ENCODE measurements at regions not wholly inside any gene's neighbourhood (a gene's known extent, or its start where the extent isn't known, plus 50 kb on each side); places are given as distances from the start of the nearest gene placed in this dataset.

DNA sequence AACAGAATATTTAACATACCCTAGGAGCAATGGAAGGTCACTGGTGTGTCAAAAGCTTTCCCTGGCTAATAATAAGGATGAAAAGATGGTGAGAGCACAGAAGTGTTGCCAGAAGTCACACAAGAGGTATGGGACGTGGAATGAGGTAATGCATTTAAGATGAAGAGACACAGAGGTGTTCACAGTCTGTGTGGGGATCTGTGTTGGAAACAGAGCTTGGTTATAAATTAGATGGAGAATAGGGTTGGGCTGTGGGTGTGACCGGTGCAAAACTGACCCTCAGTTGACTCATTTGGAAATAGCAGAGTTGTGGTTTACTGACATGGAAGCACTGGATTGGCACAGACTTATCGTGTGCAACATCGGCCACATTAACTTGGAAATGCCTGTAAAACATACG lies 372.5 kb downstream of the SATB2 start:
- no peak overlapping the region for H3K4me2 ChIP-seq (ENCODE audit: low read length, poor library complexity, severe bottlenecking)
- no peak overlapping the region for H2BK5ac ChIP-seq (ENCODE audit: low read depth, low read length, poor library complexity, severe bottlenecking)
- H2AK5ac ChIP-seq (ENCODE audit: low read length, severe bottlenecking), result no peak overlapping the region
- WGBS, result 93% methylated on average over 4 of the region's 5 CpGs
- no peaks in the 10 kb centered on the region for H3K4me1 ChIP-seq (ENCODE audit: control insufficient read depth, insufficient read depth, low read depth, low read length)
- H4K91ac ChIP-seq (ENCODE audit: low read length), result no peak overlapping the region
- no peak overlapping the region for H3K4ac ChIP-seq (ENCODE audit: low read depth in 1 of 2, low read length in 2 of 2)
- no peak overlapping the region for H3K23ac ChIP-seq (ENCODE audit: low read length in 2 of 2)
- no peak overlapping the region for H2BK12ac ChIP-seq (ENCODE audit: low read length in 2 of 2)
- no peak overlapping the region for H3K9ac ChIP-seq (ENCODE audit: low read length)
- no peak overlapping the region for H2AFZ ChIP-seq (ENCODE audit: low read depth, low read length)
- no peak overlapping the region for H3K18ac ChIP-seq (ENCODE audit: low read depth in 1 of 2, low read length in 2 of 2)
- no peak for DNase-seq
- no peaks in the 10 kb centered on the region for H3K9me3 ChIP-seq (ENCODE audit: control insufficient read depth, low read length)
- no peaks in the 10 kb centered on the region for H3K36me3 ChIP-seq (ENCODE audit: control insufficient read depth in 1 of 2, insufficient read depth in 2 of 2, low read depth in 1 of 2, low read length in 2 of 2)
- H3K27ac ChIP-seq (ENCODE audit: low read length, poor library complexity, severe bottlenecking), result no peak overlapping the region
- H3K79me1 ChIP-seq (replicated peaks; ENCODE audit: low read length, poor library complexity, severe bottlenecking), result no peaks in the 10 kb centered on the region
- H3K4me3 ChIP-seq (ENCODE audit: insufficient read depth in 1 of 2, low read depth in 1 of 2, low read length in 2 of 2), result no peak overlapping the region
- no peak overlapping the region for H3K14ac ChIP-seq (ENCODE audit: low read length in 2 of 2)
- H2BK15ac ChIP-seq (ENCODE audit: low read depth, poor library complexity, severe bottlenecking), result no peak overlapping the region
- no peak overlapping the region for H2BK120ac ChIP-seq (ENCODE audit: low read depth, low read length)
- no peaks in the 10 kb centered on the region for H3K27me3 ChIP-seq (ENCODE audit: control insufficient read depth in 1 of 2, insufficient read depth in 1 of 2, low read length in 2 of 2)
- no peak overlapping the region for H4K8ac ChIP-seq (ENCODE audit: low read length)

DNA sequence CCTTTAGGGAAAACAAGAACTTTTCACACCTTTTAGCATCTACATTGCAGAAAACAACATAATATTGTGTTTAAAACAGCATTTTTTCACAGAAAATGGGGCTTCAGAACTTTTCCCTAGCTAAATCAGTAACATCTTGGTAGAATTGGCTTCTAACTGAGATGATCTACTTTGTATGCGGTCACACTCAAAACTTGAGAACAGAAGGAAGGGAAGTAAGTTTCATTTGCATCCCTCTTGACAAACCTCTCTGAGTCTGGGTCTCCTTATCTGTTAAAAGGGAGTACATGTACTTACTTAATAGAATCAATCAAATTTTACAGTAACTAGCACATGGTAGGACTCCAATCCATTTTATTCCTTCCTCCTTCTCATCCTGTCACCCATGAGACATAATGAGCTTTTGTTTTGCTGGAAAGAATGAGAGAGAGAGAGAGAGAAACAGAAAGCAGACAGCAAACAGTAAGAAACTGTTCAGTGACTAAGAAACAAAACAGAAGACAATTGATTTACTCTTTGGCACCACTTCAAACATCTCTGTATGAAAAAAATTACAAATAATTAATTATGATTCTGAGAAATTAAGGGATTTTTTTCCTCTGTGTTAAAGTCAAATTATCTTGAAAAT lies 387.3 kb downstream of the SATB2 start:
- Histone ChIP-seq H3K36me3 (ENCODE audit: control insufficient read depth in 1 of 2, insufficient read depth in 2 of 2, low read depth in 1 of 2, low read length in 2 of 2) (no peaks in the 10 kb centered on the region), H2BK12ac (ENCODE audit: low read length in 2 of 2) (no peak overlapping the region), H3K4me3 (ENCODE audit: insufficient read depth in 1 of 2, low read depth in 1 of 2, low read length in 2 of 2) (no peak overlapping the region), H2BK15ac (ENCODE audit: low read depth, poor library complexity, severe bottlenecking) (no peak overlapping the region), H4K8ac (ENCODE audit: low read length) (no peak overlapping the region), H3K4me1 (ENCODE audit: control insufficient read depth, insufficient read depth, low read depth, low read length) (no peaks in the 10 kb centered on the region), H3K4me2 (ENCODE audit: low read length, poor library complexity, severe bottlenecking) (no peak overlapping the region), H3K27ac (ENCODE audit: low read length, poor library complexity, severe bottlenecking) (no peak overlapping the region), H3K27me3 (ENCODE audit: control insufficient read depth in 1 of 2, insufficient read depth in 1 of 2, low read length in 2 of 2) (no peaks in the 10 kb centered on the region), H2AFZ (ENCODE audit: low read depth, low read length) (no peak overlapping the region), H4K91ac (ENCODE audit: low read length) (no peak overlapping the region), H2AK5ac (ENCODE audit: low read length, severe bottlenecking) (no peak overlapping the region), H3K18ac (ENCODE audit: low read depth in 1 of 2, low read length in 2 of 2) (no peak overlapping the region), H3K9me3 (ENCODE audit: control insufficient read depth, low read length) (no peaks in the 10 kb centered on the region), H3K4ac (ENCODE audit: low read depth in 1 of 2, low read length in 2 of 2) (no peak overlapping the region), H3K79me1 (replicated peaks; ENCODE audit: low read length, poor library complexity, severe bottlenecking) (no peaks in the 10 kb centered on the region), H2BK120ac (ENCODE audit: low read depth, low read length) (no peak overlapping the region), H2BK5ac (ENCODE audit: low read depth, low read length, poor library complexity, severe bottlenecking) (no peak overlapping the region), H3K14ac (ENCODE audit: low read length in 2 of 2) (no peak overlapping the region), H3K23ac (ENCODE audit: low read length in 2 of 2) (no peak overlapping the region), H3K9ac (ENCODE audit: low read length) (no peak overlapping the region)
- DNase-seq, result no peak
- WGBS, result 67% methylated on average over 1 of the region's 1 CpG

DNA sequence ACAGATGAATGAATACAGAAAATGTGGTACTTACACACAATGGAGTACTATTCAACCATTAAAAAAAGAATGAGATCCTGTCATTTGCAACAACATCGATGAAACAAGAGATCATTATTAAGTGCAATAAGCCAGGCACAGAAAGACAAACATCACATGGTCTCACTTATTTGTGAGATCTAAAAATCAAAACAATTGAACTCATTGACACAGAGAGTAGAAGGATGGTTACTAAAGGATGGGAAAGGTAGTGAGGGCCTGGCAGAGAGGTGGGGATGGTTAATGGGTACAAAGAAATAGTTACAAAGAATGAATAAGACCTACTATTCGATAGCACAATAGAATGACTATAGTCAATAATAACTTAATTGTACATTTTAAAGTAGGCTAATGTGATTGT lies 393.5 kb downstream of the SATB2 start:
- no peak overlapping the region for H3K14ac ChIP-seq (ENCODE audit: low read length in 2 of 2)
- no peaks in the 10 kb centered on the region for H3K79me1 ChIP-seq (replicated peaks; ENCODE audit: low read length, poor library complexity, severe bottlenecking)
- H4K91ac ChIP-seq (ENCODE audit: low read length), result no peak overlapping the region
- H2AFZ ChIP-seq (ENCODE audit: low read depth, low read length), result no peak overlapping the region
- H3K36me3 ChIP-seq (ENCODE audit: control insufficient read depth in 1 of 2, insufficient read depth in 2 of 2, low read depth in 1 of 2, low read length in 2 of 2), result no peaks in the 10 kb centered on the region
- no peak overlapping the region for H2BK15ac ChIP-seq (ENCODE audit: low read depth, poor library complexity, severe bottlenecking)
- H3K4me1 ChIP-seq (ENCODE audit: control insufficient read depth, insufficient read depth, low read depth, low read length), result no peaks in the 10 kb centered on the region
- H2BK120ac ChIP-seq (ENCODE audit: low read depth, low read length), result no peak overlapping the region
- H2AK5ac ChIP-seq (ENCODE audit: low read length, severe bottlenecking), result no peak overlapping the region
- H3K4ac ChIP-seq (ENCODE audit: low read depth in 1 of 2, low read length in 2 of 2), result no peak overlapping the region
- no peak overlapping the region for H3K18ac ChIP-seq (ENCODE audit: low read depth in 1 of 2, low read length in 2 of 2)
- no peak overlapping the region for H2BK12ac ChIP-seq (ENCODE audit: low read length in 2 of 2)
- H3K9ac ChIP-seq (ENCODE audit: low read length), result no peak overlapping the region
- H3K23ac ChIP-seq (ENCODE audit: low read length in 2 of 2), result no peak overlapping the region
- no peak overlapping the region for H4K8ac ChIP-seq (ENCODE audit: low read length)
- H3K9me3 ChIP-seq (ENCODE audit: control insufficient read depth, low read length), result peaks cover 16% of the 10 kb centered on the region
- no peak overlapping the region for H3K27ac ChIP-seq (ENCODE audit: low read length, poor library complexity, severe bottlenecking)
- 100% methylated on average over 1 of the region's 2 CpGs for WGBS
- no peaks in the 10 kb centered on the region for H3K27me3 ChIP-seq (ENCODE audit: control insufficient read depth in 1 of 2, insufficient read depth in 1 of 2, low read length in 2 of 2)
- no peak overlapping the region for H2BK5ac ChIP-seq (ENCODE audit: low read depth, low read length, poor library complexity, severe bottlenecking)
- no peak for DNase-seq
- H3K4me3 ChIP-seq (ENCODE audit: insufficient read depth in 1 of 2, low read depth in 1 of 2, low read length in 2 of 2), result no peak overlapping the region
- no peak overlapping the region for H3K4me2 ChIP-seq (ENCODE audit: low read length, poor library complexity, severe bottlenecking)

DNA sequence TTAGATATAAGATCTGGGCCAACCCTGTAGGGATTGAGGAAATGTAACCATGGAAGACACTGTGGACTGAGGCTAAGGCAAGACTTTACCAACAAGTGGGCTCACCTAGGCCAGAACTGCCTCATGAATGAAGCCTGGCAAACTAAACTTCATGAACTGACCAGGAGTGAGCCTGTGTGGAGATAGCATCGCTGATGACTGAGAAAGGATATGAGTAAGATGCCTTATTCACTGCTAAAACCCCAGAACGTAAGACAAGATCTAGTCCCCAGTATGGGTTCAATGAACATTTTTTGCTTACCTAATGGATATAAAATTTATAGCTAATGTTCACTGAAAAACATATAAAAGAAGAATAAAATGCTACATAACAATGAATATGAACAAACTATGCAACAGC lies 399.8 kb downstream of the SATB2 start:
- H2BK15ac ChIP-seq (ENCODE audit: low read depth, poor library complexity, severe bottlenecking), result no peak overlapping the region
- no peak overlapping the region for H3K9ac ChIP-seq (ENCODE audit: low read length)
- no peak overlapping the region for H3K4me2 ChIP-seq (ENCODE audit: low read length, poor library complexity, severe bottlenecking)
- H2BK12ac ChIP-seq (ENCODE audit: low read length in 2 of 2), result no peak overlapping the region
- no peak overlapping the region for H4K91ac ChIP-seq (ENCODE audit: low read length)
- no peak overlapping the region for H2BK120ac ChIP-seq (ENCODE audit: low read depth, low read length)
- no peak overlapping the region for H3K4me3 ChIP-seq (ENCODE audit: insufficient read depth in 1 of 2, low read depth in 1 of 2, low read length in 2 of 2)
- no peak for DNase-seq
- no peak overlapping the region for H2AFZ ChIP-seq (ENCODE audit: low read depth, low read length)
- no peak overlapping the region for H4K8ac ChIP-seq (ENCODE audit: low read length)
- H3K9me3 ChIP-seq (ENCODE audit: control insufficient read depth, low read length), result peaks cover 7% of the 10 kb centered on the region
- no peak overlapping the region for H2AK5ac ChIP-seq (ENCODE audit: low read length, severe bottlenecking)
- WGBS, result 71% methylated on average over 1 of the region's 2 CpGs
- no peak overlapping the region for H3K14ac ChIP-seq (ENCODE audit: low read length in 2 of 2)
- no peak overlapping the region for H3K23ac ChIP-seq (ENCODE audit: low read length in 2 of 2)
- H3K18ac ChIP-seq (ENCODE audit: low read depth in 1 of 2, low read length in 2 of 2), result no peak overlapping the region
- no peak overlapping the region for H3K27ac ChIP-seq (ENCODE audit: low read length, poor library complexity, severe bottlenecking)
- no peaks in the 10 kb centered on the region for H3K79me1 ChIP-seq (replicated peaks; ENCODE audit: low read length, poor library complexity, severe bottlenecking)
- H3K4ac ChIP-seq (ENCODE audit: low read depth in 1 of 2, low read length in 2 of 2), result no peak overlapping the region
- H3K4me1 ChIP-seq (ENCODE audit: control insufficient read depth, insufficient read depth, low read depth, low read length), result no peaks in the 10 kb centered on the region
- H3K36me3 ChIP-seq (ENCODE audit: control insufficient read depth in 1 of 2, insufficient read depth in 2 of 2, low read depth in 1 of 2, low read length in 2 of 2), result no peaks in the 10 kb centered on the region
- no peak overlapping the region for H2BK5ac ChIP-seq (ENCODE audit: low read depth, low read length, poor library complexity, severe bottlenecking)
- no peaks in the 10 kb centered on the region for H3K27me3 ChIP-seq (ENCODE audit: control insufficient read depth in 1 of 2, insufficient read depth in 1 of 2, low read length in 2 of 2)
